Nephron progenitor cell (in vitro differentiated cells): ENCODE measurements at regions not wholly inside any gene's neighbourhood (a gene's known extent, or its start where the extent isn't known, plus 50 kb on each side); places are given as distances from the start of the nearest gene placed in this dataset.

ENCODE experiments used
- DNase-seq: peaks from one replicate; pipeline ENCODE4 v3.0.0; 2021
- H3K27ac Mint-ChIP-seq: 2 replicates; pipeline ENCODE4 v1.8.0; 2021; ENCODE audit warnings: mild to moderate bottlenecking, moderate library complexity, mixed read lengths
- H3K27me3 Mint-ChIP-seq: 2 replicates; pipeline ENCODE4 v1.8.0; 2021; ENCODE audit warnings: mild to moderate bottlenecking, low read depth, mixed read lengths; ENCODE audit not compliant: poor library complexity
- H3K36me3 Mint-ChIP-seq: 2 replicates; pipeline ENCODE4 v1.8.0; 2021; ENCODE audit warnings: low read depth, mixed read lengths
- H3K4me1 Mint-ChIP-seq: 2 replicates; pipeline ENCODE4 v1.8.0; 2021; ENCODE audit warnings: mixed read lengths
- H3K4me3 Mint-ChIP-seq: 2 replicates; pipeline ENCODE4 v1.8.0; 2021; ENCODE audit warnings: mild to moderate bottlenecking, moderate library complexity, mixed read lengths
- H3K9me3 Mint-ChIP-seq: 2 replicates; pipeline ENCODE4 v1.8.0; 2021; ENCODE audit warnings: mild to moderate bottlenecking, moderate library complexity, mixed read lengths
- TF ChIP-seq, protein P1 (sequence below): fragments of 200-600 bp; sonication (generic); IDR thresholded peaks from 2 replicates; pipeline ENCODE4 v1.5.0; 2021; ENCODE audit warnings: antibody characterized with exemption

DNA sequence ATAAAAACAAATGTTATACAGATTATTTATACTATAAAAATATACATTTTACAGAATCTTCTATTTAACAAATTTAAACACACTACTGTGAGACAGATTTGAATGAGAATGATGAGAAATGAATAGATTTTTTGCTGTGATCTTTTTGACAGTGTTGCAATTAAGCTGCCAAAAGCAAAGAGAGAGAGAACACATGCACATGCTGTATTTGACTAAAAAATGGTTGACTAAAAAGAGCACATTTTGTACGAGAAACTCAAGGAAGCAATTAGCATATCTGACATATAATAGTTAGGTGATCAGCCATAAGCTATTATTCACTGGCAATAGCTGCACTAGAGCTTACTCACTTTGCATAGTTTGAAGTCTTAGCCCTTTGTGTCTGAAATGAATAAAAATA, 115.8 kb downstream of the SYT10 start:
- Mint-ChIP-seq H3K4me3 (no peak overlapping the region), H3K36me3 (no peaks in the 10 kb centered on the region)
- TF ChIP-seq, protein P1, sequence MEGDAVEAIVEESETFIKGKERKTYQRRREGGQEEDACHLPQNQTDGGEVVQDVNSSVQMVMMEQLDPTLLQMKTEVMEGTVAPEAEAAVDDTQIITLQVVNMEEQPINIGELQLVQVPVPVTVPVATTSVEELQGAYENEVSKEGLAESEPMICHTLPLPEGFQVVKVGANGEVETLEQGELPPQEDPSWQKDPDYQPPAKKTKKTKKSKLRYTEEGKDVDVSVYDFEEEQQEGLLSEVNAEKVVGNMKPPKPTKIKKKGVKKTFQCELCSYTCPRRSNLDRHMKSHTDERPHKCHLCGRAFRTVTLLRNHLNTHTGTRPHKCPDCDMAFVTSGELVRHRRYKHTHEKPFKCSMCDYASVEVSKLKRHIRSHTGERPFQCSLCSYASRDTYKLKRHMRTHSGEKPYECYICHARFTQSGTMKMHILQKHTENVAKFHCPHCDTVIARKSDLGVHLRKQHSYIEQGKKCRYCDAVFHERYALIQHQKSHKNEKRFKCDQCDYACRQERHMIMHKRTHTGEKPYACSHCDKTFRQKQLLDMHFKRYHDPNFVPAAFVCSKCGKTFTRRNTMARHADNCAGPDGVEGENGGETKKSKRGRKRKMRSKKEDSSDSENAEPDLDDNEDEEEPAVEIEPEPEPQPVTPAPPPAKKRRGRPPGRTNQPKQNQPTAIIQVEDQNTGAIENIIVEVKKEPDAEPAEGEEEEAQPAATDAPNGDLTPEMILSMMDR, result no peak

DNA sequence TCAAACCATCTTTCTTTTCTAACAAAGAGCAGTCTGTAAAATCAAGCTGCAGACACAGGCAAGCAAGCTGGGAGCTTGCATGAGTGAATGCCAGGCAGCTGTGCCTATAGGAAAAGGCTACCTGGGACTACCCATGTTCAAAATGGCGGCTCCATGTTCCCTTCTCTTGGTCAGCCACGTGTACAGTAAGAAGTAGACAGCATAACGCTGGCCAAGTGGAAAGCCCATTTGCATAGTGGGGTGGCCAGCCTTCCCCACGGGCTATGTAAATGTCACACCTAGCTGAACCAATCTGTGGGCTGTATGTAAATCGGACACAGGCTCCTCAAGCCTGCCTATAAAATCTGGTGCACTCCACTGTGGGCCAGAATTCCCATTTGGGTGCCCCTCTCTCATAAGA, 117.1 kb downstream of the SYT10 start:
- Mint-ChIP-seq H3K27ac (no peak overlapping the region), H3K36me3 (no peaks in the 10 kb centered on the region), H3K4me3 (no peak overlapping the region), H3K4me1 (no peaks in the 10 kb centered on the region), H3K9me3 (no peaks in the 10 kb centered on the region), H3K27me3 (no peaks in the 10 kb centered on the region)
- TF ChIP-seq, protein P1, result no peak
- no peak for DNase-seq

More for the DNA sequence above, 115.8 kb downstream of the SYT10 start:
- DNase-seq, result no peak
- no peaks in the 10 kb centered on the region for H3K4me1 Mint-ChIP-seq
- H3K9me3 Mint-ChIP-seq, result no peaks in the 10 kb centered on the region
- no peak overlapping the region for H3K27ac Mint-ChIP-seq
- no peaks in the 10 kb centered on the region for H3K27me3 Mint-ChIP-seq

DNA sequence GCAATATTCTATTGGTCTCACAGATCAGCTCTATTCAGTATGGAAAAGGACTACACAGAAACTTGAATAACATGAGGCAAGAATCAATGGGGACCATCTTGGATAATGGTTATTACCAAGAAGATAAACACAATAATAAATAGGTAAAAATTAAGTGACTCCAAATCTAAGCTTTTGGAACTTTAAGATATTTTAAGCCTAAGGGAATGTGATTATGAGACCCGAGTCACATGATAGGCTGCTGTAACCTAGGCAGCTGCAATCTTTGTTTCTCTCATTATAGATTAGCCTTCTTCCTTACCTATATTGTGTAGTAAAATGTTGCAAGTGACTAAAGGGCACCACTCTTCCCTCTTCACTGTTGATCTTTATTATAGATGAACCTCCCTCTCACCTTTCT, 121.9 kb downstream of the SYT10 start:
- Mint-ChIP-seq H3K4me3 (no peak overlapping the region), H3K27ac (no peak overlapping the region), H3K9me3 (no peaks in the 10 kb centered on the region), H3K27me3 (peaks cover 2% of the 10 kb centered on the region), H3K4me1 (peaks cover 4% of the 10 kb centered on the region), H3K36me3 (no peaks in the 10 kb centered on the region)
- TF ChIP-seq, protein P1, result no peak
- DNase-seq, result no peak

DNA sequence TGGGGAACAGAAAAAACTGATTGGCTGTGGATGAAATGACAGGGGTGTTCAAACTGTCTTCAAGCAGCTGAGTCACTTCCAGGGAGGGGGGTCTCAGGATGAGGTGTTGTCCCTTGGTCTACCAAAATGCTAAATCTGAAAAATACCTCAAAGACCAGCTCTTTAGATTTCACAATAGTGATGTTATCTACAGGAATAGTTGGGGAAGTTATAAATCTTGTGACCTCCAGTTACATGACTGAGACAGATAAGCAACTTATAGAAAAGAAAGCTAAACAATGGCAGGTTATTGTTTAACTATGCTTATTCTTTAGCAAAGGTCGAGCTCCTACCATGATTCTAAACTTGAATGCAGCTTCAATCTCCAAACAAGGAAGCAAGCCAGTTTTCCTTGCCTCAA, 125.4 kb downstream of the SYT10 start:
- no peaks in the 10 kb centered on the region for H3K36me3 Mint-ChIP-seq
- TF ChIP-seq, protein P1, result no peak
- H3K27me3 Mint-ChIP-seq, result peaks cover 2% of the 10 kb centered on the region
- DNase-seq, result no peak
- H3K9me3 Mint-ChIP-seq, result no peaks in the 10 kb centered on the region
- H3K4me3 Mint-ChIP-seq, result no peak overlapping the region
- peak overlapping the region; percentile 28 for H3K27ac Mint-ChIP-seq
- H3K4me1 Mint-ChIP-seq, result peaks cover 4% of the 10 kb centered on the region

DNA sequence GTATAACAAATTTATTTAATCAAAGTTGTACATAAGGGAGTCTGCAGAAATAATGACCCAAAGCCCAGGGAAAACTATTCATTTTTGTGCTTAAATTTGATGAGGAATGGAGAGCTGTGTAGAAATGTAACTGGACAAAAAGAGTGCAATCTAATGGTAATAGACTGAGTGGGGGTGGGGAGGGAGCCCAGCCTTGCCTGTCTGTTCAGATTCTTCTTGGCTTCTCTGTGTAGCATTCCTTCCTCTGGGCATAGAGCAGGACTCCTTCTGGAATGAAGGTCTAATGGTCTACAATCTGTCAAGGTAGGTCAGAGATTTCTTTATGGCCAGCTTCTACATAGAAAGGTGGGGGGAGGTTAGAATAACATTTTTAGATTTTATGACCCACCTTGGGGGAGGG, 126.1 kb downstream of the SYT10 start:
- Mint-ChIP-seq H3K9me3 (no peaks in the 10 kb centered on the region), H3K27me3 (peaks cover 2% of the 10 kb centered on the region), H3K36me3 (no peaks in the 10 kb centered on the region), H3K4me1 (peaks cover 4% of the 10 kb centered on the region), H3K27ac (no peak overlapping the region), H3K4me3 (no peak overlapping the region)
- TF ChIP-seq, protein P1, result no peak
- DNase-seq, result no peak

DNA sequence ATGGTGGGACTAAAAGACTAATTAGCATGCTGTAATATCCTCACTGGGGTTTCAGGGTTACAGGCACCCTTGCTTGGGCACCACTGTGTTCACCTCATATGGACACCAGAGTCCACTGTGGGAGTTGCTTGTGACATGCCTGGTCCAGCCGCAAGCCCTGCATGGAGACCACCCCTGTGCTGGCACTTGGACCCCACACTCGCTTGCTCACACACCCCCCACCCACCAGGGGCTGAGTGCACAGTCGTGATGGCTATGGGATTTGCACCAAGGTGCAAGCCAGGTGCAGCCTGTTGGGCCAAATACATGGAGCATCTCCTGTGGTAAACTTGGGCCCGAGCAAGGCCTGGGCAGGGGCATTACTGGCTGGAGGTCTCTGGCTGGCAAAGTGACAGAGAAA, 129.1 kb downstream of the SYT10 start:
- H3K4me3 Mint-ChIP-seq, result no peak overlapping the region
- no peak for DNase-seq
- H3K9me3 Mint-ChIP-seq, result no peaks in the 10 kb centered on the region
- peaks cover 4% of the 10 kb centered on the region for H3K4me1 Mint-ChIP-seq
- TF ChIP-seq, protein P1, result no peak
- H3K27me3 Mint-ChIP-seq, result peaks cover 2% of the 10 kb centered on the region
- no peaks in the 10 kb centered on the region for H3K36me3 Mint-ChIP-seq
- H3K27ac Mint-ChIP-seq, result no peak overlapping the region
